Body of pancreas (tissue), 4 donors: ENCODE measurements at regions not wholly inside any gene's neighbourhood (a gene's known extent, or its start where the extent isn't known, plus 50 kb on each side); places are given as distances from the start of the nearest gene placed in this dataset.
A peak's percentile ranks its signal among the peaks of the same experiment; 100 is the strongest.

Experiments used
- ATAC-seq: fragments of 150-250 bp; one replicate; pipeline ENCODE4 v1.9.1; 2016
- DNase-seq, 4 donors: peaks; one replicate each; pipeline ENCODE4 v3.0.0-alpha.2; 2019
- H3K27ac ChIP-seq, 4 donors: fragments of 200-600 bp; sonication (generic); 1 replicate in 3 of 4; 2 replicates in 1 of 4; pipeline versions ENCODE4 v1.5.1 to v1.6.1; 2016 to 2019; ENCODE audit warnings: mild to moderate bottlenecking in 1 of 4, mixed read lengths in 1 of 4, moderate library complexity in 1 of 4
- H3K27me3 ChIP-seq, 2 donors: fragments of 200-600 bp; sonication (generic); one replicate each; pipeline ENCODE4 v1.6.0; 2016; ENCODE audit warnings: mild to moderate bottlenecking in 1 of 2
- H3K36me3 ChIP-seq, 2 donors: fragments of 200-600 bp; sonication (generic); replicated peaks in 1 of 2; 2 replicates each; pipeline ENCODE4 v1.5.1; 2016; ENCODE audit warnings: low read depth in 2 of 2; ENCODE audit not compliant: insufficient read depth in 1 of 2
- H3K4me1 ChIP-seq: fragments of 200-600 bp; sonication (generic); one replicate; pipeline ENCODE4 v1.6.0; 2016
- H3K4me3 ChIP-seq, 2 donors: fragments of 200-600 bp; sonication (generic); 1 replicate in 1 of 2; 2 replicates in 1 of 2; pipeline ENCODE4 v1.5.1; 2016 to 2019
- H3K9me3 ChIP-seq, 3 donors: fragments of 200-600 bp; sonication (generic); 1 replicate in 2 of 3; 2 replicates in 1 of 3; pipeline ENCODE4 v1.5.1; 2016
- POLR2A ChIP-seq, 3 donors: fragments of 450-650 bp; IDR thresholded peaks; one replicate each; pipeline ENCODE4 v1.6.1; 2016; ENCODE audit warnings: antibody characterized with exemption in 3 of 3, mild to moderate bottlenecking in 2 of 3
- WGBS, 2 donors: methylation state at CpG; one replicate each; pipeline ENCODE4 v1.1.5; 2017; 5-methylcytosine and 5-hydroxymethylcytosine counted together
- intact Hi-C: fragments of 100-400 bp; cut with DNase I; formaldehyde crosslinking; loops from one replicate; pipeline ENCODE4 v1.15.1; 2023
- TF ChIP-seq, protein P1 (sequence below), 7 experiments: fragments of 450-650 bp in 4 of 7; fragments of 200-600 bp in 3 of 7; sonication (generic) in 3 of 7; IDR thresholded peaks; one replicate each; pipeline ENCODE4 v1.5.1; 2016 to 2019; ENCODE audit warnings: antibody characterized with exemption in 7 of 7

DNA sequence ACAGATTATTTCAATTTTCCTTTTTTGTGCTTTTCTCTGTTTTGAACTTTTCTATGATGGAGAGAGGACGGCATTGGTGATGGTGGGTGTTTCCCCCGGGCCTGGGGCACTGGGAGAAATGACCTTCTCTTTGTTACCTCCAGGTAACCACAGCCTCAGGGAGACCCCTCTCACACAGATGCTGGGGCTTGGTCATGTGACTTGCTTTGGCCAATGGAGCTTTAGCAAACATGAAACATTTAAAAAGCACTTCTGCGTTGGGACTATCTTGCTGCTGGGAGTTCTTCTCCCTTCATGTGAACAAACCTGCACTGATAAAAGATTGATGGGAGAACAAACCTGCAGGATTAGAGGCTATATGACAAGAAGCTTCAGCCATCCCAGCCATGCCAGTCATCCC is 122.9 kb downstream of the NGF start:
- ATAC-seq (no peak), DNase-seq (no peak)
- H3K36me3 ChIP-seq: no peaks in the 10 kb centered on the region
- H3K9me3 ChIP-seq: no peaks in the 10 kb centered on the region
- no peak overlapping the region for H3K4me3 ChIP-seq
- no peak for TF ChIP-seq POLR2A (IDR thresholded peaks at IDR 0.05)
- TF ChIP-seq, protein P1, sequence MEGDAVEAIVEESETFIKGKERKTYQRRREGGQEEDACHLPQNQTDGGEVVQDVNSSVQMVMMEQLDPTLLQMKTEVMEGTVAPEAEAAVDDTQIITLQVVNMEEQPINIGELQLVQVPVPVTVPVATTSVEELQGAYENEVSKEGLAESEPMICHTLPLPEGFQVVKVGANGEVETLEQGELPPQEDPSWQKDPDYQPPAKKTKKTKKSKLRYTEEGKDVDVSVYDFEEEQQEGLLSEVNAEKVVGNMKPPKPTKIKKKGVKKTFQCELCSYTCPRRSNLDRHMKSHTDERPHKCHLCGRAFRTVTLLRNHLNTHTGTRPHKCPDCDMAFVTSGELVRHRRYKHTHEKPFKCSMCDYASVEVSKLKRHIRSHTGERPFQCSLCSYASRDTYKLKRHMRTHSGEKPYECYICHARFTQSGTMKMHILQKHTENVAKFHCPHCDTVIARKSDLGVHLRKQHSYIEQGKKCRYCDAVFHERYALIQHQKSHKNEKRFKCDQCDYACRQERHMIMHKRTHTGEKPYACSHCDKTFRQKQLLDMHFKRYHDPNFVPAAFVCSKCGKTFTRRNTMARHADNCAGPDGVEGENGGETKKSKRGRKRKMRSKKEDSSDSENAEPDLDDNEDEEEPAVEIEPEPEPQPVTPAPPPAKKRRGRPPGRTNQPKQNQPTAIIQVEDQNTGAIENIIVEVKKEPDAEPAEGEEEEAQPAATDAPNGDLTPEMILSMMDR (IDR thresholded peaks at IDR 0.05): no peak
- no peaks in the 10 kb centered on the region for H3K27me3 ChIP-seq
- intact Hi-C loops: no loop called here
- WGBS, 2 donors: 83 to 94% methylated on average over 3 of the region's 3 CpGs
- H3K4me1 ChIP-seq: peaks cover 18% of the 10 kb centered on the region
- no peak overlapping the region for H3K27ac ChIP-seq

DNA sequence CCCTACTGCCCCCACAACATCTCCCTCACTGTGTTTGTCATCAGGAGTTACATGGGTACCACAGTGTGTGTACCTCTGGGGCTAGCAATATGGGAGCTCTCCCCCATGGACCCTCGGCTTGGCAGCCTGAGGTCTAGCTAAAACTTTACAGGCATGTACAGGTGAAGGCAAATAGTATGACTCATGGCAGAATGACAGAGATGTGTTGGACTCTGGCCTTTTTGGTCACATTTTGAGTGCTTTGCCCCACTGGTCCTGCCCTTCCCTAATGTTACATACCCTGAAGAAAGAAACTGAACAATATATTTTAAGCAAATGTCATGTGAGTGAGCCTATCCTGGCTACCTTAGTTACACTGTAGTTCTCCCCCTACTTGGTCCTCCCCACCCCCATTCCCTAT is 124.0 kb downstream of the NGF start:
- peaks cover 18% of the 10 kb centered on the region for H3K4me1 ChIP-seq
- no peaks in the 10 kb centered on the region for H3K27me3 ChIP-seq
- WGBS, 2 donors: 56 to 85% methylated on average over 1 of the region's 1 CpG
- ATAC-seq: no peak
- TF ChIP-seq, protein P1 (IDR thresholded peaks at IDR 0.05): no peak
- TF ChIP-seq POLR2A (IDR thresholded peaks at IDR 0.05): no peak
- H3K4me3 ChIP-seq: no peak overlapping the region
- no peaks in the 10 kb centered on the region for H3K36me3 ChIP-seq
- DNase-seq: no peak
- H3K27ac ChIP-seq: no peak overlapping the region
- intact Hi-C loops: no loop called here
- H3K9me3 ChIP-seq: no peaks in the 10 kb centered on the region

DNA sequence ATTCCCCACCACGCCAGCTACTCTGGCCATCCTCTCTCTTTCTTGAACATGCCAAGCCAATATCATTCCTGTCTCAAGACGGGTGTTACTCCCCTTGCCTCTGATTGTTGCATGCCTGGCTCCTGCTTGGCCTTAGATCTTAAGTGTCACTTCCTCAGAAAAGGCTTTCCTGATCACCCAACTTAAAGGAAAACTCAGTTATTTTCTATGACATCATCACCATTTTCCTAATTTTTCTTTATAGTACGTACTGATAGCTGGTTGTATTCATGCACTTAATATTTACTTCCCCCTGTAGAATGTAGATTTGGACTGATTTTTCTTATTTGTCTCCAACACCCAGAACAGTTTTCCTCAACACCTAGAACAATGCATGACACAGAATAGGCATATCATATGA is 123.8 kb upstream of the TSPAN2 start:
- H3K36me3 ChIP-seq: no peaks in the 10 kb centered on the region
- peaks cover 18% of the 10 kb centered on the region for H3K4me1 ChIP-seq
- H3K4me3 ChIP-seq: no peak overlapping the region
- 85 to 95% methylated on average over 3 of the region's 3 CpGs for WGBS, 2 donors
- DNase-seq (no peak), ATAC-seq (no peak)
- H3K9me3 ChIP-seq: no peaks in the 10 kb centered on the region
- no peaks in the 10 kb centered on the region for H3K27me3 ChIP-seq
- H3K27ac ChIP-seq: no peak overlapping the region
- intact Hi-C loops: no loop called here
- TF ChIP-seq, protein P1 (IDR thresholded peaks at IDR 0.05): no peak
- TF ChIP-seq POLR2A (IDR thresholded peaks at IDR 0.05): no peak

DNA sequence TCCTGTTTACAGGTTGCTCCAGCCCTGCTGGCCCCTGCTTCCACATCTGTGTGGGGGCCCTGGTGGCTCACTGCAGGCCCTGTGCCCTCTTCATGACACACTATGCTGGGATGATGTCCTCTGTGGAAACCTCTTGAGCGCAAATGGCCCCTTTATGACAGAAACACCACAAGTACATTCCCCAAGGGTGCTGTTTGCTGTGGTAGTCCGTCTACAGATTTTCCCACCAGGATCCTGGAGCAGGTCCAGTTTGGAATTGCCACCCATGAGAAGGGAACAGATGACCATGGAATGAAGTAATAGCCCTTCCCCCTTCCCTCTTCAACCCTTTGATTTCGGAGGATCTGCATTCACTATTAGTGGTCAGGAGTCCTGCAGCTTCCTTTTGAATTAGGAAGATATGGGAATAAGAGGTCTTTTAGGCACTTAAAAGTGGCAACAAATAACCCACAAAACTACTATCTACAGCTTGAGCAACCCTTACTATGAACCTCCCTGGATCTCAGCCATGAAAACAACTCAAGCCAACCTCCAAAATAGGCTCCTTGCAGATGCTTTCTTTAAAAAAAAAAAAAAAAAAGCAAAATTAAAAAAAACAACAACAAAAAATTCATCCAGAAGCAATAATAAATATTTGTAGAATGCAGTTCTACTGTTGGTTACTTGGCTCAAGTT is 121.9 kb upstream of the TSPAN2 start:
- peak; percentile 74 for ATAC-seq

More for the DNA sequence above, 121.9 kb upstream of the TSPAN2 start:
- Histone ChIP-seq H3K4me1 (peaks cover 18% of the 10 kb centered on the region), H3K36me3 (no peaks in the 10 kb centered on the region), H3K4me3 (no peak overlapping the region), H3K27me3 (no peaks in the 10 kb centered on the region), H3K9me3 (no peaks in the 10 kb centered on the region), H3K27ac (peak overlapping the region in 2 of 4 donors; percentile 3 to 29)
- no peak for TF ChIP-seq POLR2A (IDR thresholded peaks at IDR 0.05)
- TF ChIP-seq, protein P1 (IDR thresholded peaks at IDR 0.05): no peak
- DNase-seq: peak; percentile 71 to 83 (median 76)
- intact Hi-C loops: no loop called here
- 30 to 47% methylated on average over 3 of the region's 3 CpGs for WGBS, 2 donors
